Peyer's patch (tissue), 4 donors: ENCODE measurements at regions not wholly inside any gene's neighbourhood (a gene's known extent, or its start where the extent isn't known, plus 50 kb on each side); places are given as distances from the start of the nearest gene placed in this dataset.

Source experiments
- DNase-seq, 3 donors: peaks; one replicate each; pipeline ENCODE4 v3.0.0-alpha.2; 2017 to 2019
- H3K27ac ChIP-seq, 4 donors: fragments of 200-600 bp; sonication (generic); one replicate each; pipeline ENCODE4 v1.5.1; 2016 to 2019
- H3K27me3 ChIP-seq, 2 donors: fragments of 200-600 bp; sonication (generic); one replicate each; pipeline ENCODE4 v1.5.1; 2019
- H3K36me3 ChIP-seq, 3 donors: fragments of 200-600 bp; sonication (generic); one replicate each; pipeline ENCODE4 v1.5.1; 2016 to 2019
- H3K4me1 ChIP-seq, 4 donors: fragments of 200-600 bp; sonication (generic); one replicate each; pipeline ENCODE4 v1.5.1; 2016 to 2019
- H3K4me3 ChIP-seq, 4 donors: fragments of 200-600 bp; sonication (generic); 1 replicate in 3 of 4; 2 replicates in 1 of 4; pipeline ENCODE4 v1.5.1; 2016 to 2019; ENCODE audit warnings: mild to moderate bottlenecking in 1 of 4
- H3K9me3 ChIP-seq, 4 donors: fragments of 200-600 bp; sonication (generic); one replicate each; pipeline ENCODE4 v1.5.1; 2016 to 2019; ENCODE audit warnings: mild to moderate bottlenecking in 1 of 4
- CTCF ChIP-seq, 6 experiments: fragments of 450-650 bp in 4 of 6; fragments of 200-600 bp in 2 of 6; sonication (generic) in 1 of 6; IDR thresholded peaks; one replicate each; pipeline ENCODE4 v1.5.1; 2017 to 2019; ENCODE audit warnings: antibody characterized with exemption in 6 of 6, mild to moderate bottlenecking in 3 of 6, moderate library complexity in 1 of 6
- POLR2A ChIP-seq, 2 donors: fragments of 450-650 bp; IDR thresholded peaks; one replicate each; pipeline ENCODE4 v1.5.1; 2017; ENCODE audit warnings: antibody characterized with exemption in 2 of 2, mild to moderate bottlenecking in 2 of 2, moderate library complexity in 2 of 2

- H3K9me3 ChIP-seq: no peaks in the 10 kb centered on the region
- no peak for TF ChIP-seq POLR2A (IDR thresholded peaks at IDR 0.05)
- no peak for TF ChIP-seq CTCF (IDR thresholded peaks at IDR 0.05)
- no peak for DNase-seq
- no peaks in the 10 kb centered on the region for H3K27me3 ChIP-seq
- H3K4me1 ChIP-seq: no peaks in the 10 kb centered on the region
- no peak overlapping the region for H3K27ac ChIP-seq
- H3K4me3 ChIP-seq: no peak overlapping the region
- no peaks in the 10 kb centered on the region for H3K36me3 ChIP-seq
These were observed 266.8 kb upstream of the PRMT6 start for GRCh38 chr1:106789686-106790085.

- no peak for DNase-seq
- Histone ChIP-seq H3K4me3 (no peak overlapping the region), H3K27me3 (no peaks in the 10 kb centered on the region), H3K9me3 (no peaks in the 10 kb centered on the region), H3K27ac (no peak overlapping the region), H3K4me1 (no peaks in the 10 kb centered on the region), H3K36me3 (no peaks in the 10 kb centered on the region)
- TF ChIP-seq POLR2A (IDR thresholded peaks at IDR 0.05): no peak
- no peak for TF ChIP-seq CTCF (IDR thresholded peaks at IDR 0.05)
These were observed 265.4 kb upstream of the PRMT6 start for GRCh38 chr1:106791041-106791440.

- no peaks in the 10 kb centered on the region for H3K9me3 ChIP-seq
- no peak overlapping the region for H3K4me3 ChIP-seq
- DNase-seq: no peak
- H3K4me1 ChIP-seq: no peaks in the 10 kb centered on the region
- H3K27ac ChIP-seq: no peak overlapping the region
- no peaks in the 10 kb centered on the region for H3K27me3 ChIP-seq
- TF ChIP-seq POLR2A (IDR thresholded peaks at IDR 0.05): no peak
- no peak for TF ChIP-seq CTCF (IDR thresholded peaks at IDR 0.05)
- no peaks in the 10 kb centered on the region for H3K36me3 ChIP-seq
These were observed 262.8 kb upstream of the PRMT6 start for GRCh38 chr1:106793651-106794050.

GRCh38 chr1:106798991-106799390 lies 257.5 kb upstream of the PRMT6 start:
- TF ChIP-seq POLR2A (IDR thresholded peaks at IDR 0.05) (no peak), CTCF (IDR thresholded peaks at IDR 0.05) (no peak)
- Histone ChIP-seq H3K27me3 (no peaks in the 10 kb centered on the region), H3K36me3 (no peaks in the 10 kb centered on the region), H3K4me1 (no peaks in the 10 kb centered on the region), H3K9me3 (no peaks in the 10 kb centered on the region), H3K4me3 (no peak overlapping the region), H3K27ac (no peak overlapping the region)
- no peak for DNase-seq

GRCh38 chr1:106802181-106802580 lies 254.3 kb upstream of the PRMT6 start:
- TF ChIP-seq CTCF (IDR thresholded peaks at IDR 0.05) (no peak), POLR2A (IDR thresholded peaks at IDR 0.05) (no peak)
- Histone ChIP-seq H3K27me3 (no peaks in the 10 kb centered on the region), H3K27ac (no peak overlapping the region), H3K9me3 (no peaks in the 10 kb centered on the region), H3K4me1 (no peaks in the 10 kb centered on the region), H3K4me3 (no peak overlapping the region), H3K36me3 (no peaks in the 10 kb centered on the region)
- no peak for DNase-seq

- no peak for TF ChIP-seq POLR2A (IDR thresholded peaks at IDR 0.05)
- no peak for TF ChIP-seq CTCF (IDR thresholded peaks at IDR 0.05)
- Histone ChIP-seq H3K36me3 (no peaks in the 10 kb centered on the region), H3K4me3 (no peak overlapping the region), H3K9me3 (no peaks in the 10 kb centered on the region), H3K27ac (no peak overlapping the region), H3K27me3 (no peaks in the 10 kb centered on the region), H3K4me1 (no peaks in the 10 kb centered on the region)
- DNase-seq: no peak
These were observed 242.1 kb upstream of the PRMT6 start for GRCh38 chr1:106814418-106814817.
